ENCODE measurements at regions not wholly inside any gene's neighbourhood (a gene's known extent, or its start where the extent isn't known, plus 50 kb on each side); places are given as distances from the start of the nearest gene placed in this dataset.

DNA sequence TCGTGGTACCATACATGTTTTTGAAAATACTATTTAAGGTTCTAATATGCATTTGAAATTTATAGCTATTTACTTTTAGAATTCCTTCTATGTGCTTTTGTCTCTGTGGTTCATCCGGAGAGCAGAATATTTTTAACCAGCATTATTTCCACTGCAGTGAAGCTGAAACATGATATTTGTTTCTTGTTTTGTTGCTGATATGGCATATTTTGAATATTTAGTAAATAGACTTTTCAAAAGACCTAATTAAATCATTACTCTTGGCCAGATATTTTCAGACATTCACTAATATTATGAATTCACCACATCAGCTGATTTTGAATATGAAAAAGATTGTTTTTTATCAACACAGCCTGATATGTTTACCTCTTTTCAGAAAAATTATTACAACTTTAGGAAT is 87.0 kb downstream of the FAT4 start:
- TF ChIP-seq GATA2 (IDR thresholded peaks at IDR 0.05; ENCODE audit: low read depth, low read length) (no peak), GATA3 (IDR thresholded peaks at IDR 0.05; ENCODE audit: low read depth, low read length) (no peak)

DNA sequence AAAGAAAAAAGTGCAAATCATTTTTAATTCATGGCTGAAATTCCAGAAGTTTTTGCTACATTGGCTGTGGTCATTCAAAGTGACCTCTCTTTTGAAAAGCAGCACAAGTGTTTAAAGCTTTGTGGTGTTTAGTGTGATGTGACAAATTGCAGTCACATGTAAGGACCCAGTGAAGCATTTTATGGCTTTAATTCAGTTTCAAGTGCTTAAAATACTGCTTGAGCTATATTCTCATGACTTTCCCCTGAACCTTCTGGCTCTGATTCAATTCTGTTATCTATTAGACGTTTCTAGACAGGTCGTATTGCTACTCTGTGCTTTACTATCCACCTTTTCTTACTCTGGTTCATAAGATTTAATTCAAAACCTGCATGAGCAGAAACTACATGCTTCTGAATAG is 105.8 kb downstream of the FAT4 start:
- TF ChIP-seq GATA3 (IDR thresholded peaks at IDR 0.05; ENCODE audit: low read depth, low read length) (no peak), GATA2 (IDR thresholded peaks at IDR 0.05; ENCODE audit: low read depth, low read length) (no peak)

DNA sequence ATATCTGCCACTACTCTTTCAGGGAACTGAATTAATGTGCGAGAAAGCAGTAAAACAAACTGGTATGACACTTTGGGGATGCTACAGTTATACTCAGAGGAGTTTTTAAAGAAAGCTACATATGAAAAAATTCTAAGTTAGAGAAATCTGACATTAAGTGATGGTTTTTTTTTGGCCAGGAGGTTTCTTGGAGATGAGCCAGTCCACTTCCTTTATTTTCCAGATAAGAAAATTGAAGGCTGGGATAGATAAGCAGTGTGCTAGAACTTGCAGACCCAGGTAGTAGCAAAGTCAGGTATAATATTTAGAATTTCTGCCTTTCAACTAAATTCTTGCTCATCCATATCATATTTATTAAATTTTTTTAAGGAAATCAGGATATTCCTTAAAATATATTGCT is 106.8 kb downstream of the FAT4 start:
- TF ChIP-seq GATA3 (IDR thresholded peaks at IDR 0.05; ENCODE audit: low read depth, low read length) (no peak), GATA2 (IDR thresholded peaks at IDR 0.05; ENCODE audit: low read depth, low read length) (no peak)

DNA sequence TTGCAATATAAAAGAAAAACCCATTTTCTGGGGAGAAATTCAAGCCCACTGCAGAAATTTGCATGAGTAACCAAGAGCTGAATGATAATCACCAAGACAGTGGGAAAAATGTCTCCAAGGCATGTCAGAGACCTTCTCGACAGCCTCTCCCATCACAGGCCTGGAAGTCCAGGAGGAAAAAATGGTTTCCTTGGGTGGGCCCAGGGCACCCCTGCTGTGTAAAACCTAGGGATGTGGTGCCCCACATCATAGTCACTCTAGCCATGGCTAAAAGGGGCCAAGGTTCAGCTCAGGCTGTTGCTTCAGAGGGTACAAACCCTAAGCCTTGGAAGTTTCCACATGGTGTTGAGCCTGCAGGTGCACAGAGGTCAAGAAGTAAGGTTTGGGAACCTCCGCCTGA is 108.4 kb downstream of the FAT4 start:
- TF ChIP-seq GATA2 (IDR thresholded peaks at IDR 0.05; ENCODE audit: low read depth, low read length) (no peak), GATA3 (IDR thresholded peaks at IDR 0.05; ENCODE audit: low read depth, low read length) (no peak)

DNA sequence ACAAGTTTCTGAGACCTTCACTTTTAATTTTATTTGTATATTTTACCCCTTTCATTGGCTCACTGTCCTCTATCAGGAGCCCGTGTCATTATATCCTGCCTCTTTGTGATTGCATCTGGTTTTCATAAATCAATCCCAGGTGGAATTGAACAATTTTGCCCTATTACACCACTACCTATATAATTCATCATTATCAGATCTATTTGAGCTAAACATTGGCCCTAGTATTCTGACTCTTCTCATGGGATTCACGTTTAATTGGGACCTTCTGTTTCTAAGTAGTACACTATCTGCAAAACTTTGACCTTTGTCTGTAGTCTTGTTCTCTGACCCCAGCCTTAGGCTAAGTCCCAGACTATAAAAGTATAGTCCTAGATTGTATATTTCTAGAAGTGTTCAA is 114.1 kb downstream of the FAT4 start:
- TF ChIP-seq GATA2 (IDR thresholded peaks at IDR 0.05; ENCODE audit: low read depth, low read length) (peak; percentile 17; the same call in 1 of the 2 replicates), GATA3 (IDR thresholded peaks at IDR 0.05; ENCODE audit: low read depth, low read length) (peak; percentile 43)

DNA sequence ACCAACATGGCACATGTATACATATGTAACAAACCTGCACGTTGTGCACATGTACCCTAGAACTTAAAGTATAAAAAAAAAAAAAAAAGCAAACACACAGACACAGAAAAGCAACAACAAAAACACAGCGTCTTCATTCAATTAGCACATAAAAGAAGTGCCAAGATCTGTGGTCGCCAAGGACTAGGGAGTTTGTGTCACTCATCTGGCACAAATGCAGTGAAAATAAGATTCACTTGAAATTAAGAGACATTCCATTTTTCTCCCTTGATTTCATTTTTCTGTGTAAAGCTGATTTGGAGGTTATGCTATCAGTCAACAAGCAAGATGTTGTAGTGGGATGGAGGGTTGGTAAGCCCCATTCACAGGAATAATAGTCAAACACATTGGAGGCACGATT is 115.3 kb downstream of the FAT4 start:
- TF ChIP-seq GATA3 (IDR thresholded peaks at IDR 0.05; ENCODE audit: low read depth, low read length) (no peak), GATA2 (IDR thresholded peaks at IDR 0.05; ENCODE audit: low read depth, low read length) (no peak)

DNA sequence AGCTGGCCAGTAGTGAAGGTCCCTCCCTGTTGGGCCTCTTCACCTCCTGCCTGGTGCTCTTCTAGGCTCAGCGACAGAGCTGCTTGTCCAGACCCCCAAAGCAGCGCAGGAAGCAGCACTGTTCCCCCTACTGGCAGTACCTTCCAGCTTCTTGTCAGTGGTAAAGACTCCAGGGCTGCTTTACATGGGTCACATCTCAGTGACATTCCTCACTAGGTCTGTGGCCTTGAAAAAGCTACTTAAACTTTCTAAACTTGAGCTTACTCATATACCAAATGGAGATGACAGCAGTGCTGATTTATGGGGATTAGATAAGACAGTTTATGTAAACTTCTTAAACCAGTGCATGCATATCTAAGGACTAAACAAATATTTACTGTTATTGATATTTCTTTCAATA is 117.3 kb downstream of the FAT4 start:
- TF ChIP-seq GATA3 (IDR thresholded peaks at IDR 0.05; ENCODE audit: low read depth, low read length) (no peak), GATA2 (IDR thresholded peaks at IDR 0.05; ENCODE audit: low read depth, low read length) (no peak)

DNA sequence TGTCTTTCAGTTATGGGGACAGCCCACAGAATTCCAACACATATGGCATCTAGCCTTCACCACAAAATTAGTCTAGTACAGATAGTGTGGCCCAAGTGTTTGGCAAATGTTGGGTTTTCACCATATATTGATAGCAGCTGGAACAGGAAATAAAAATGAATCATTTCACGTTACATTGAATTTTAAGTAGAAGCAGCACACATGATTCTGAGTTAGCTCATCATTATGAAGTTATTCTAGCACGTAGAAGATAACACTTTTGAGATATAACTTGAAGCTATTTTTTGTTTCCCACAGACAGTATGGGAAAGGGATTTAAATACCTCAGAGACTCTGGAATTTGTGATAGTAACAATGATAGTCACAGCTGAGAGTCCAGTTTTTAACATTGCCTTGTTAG is 118.7 kb downstream of the FAT4 start:
- TF ChIP-seq GATA3 (IDR thresholded peaks at IDR 0.05; ENCODE audit: low read depth, low read length) (no peak), GATA2 (IDR thresholded peaks at IDR 0.05; ENCODE audit: low read depth, low read length) (no peak)

DNA sequence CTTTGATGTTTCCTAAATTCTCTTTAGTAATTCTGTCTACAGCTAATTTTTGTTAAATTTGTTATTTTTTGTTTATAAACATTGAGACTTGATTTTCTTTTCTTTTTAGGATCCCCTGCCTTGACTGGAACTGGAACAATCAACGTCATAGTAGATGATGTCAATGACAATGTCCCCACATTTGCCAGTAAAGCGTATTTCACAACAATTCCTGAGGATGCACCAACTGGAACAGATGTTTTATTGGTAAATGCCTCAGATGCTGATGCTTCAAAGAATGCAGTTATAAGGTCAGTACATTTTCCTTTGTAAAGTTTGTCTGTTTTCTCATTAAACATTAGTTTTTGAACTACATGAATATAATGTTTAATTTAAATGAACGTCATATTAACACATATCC is 119.4 kb downstream of the FAT4 start:
- TF ChIP-seq GATA3 (IDR thresholded peaks at IDR 0.05; ENCODE audit: low read depth, low read length) (no peak), GATA2 (IDR thresholded peaks at IDR 0.05; ENCODE audit: low read depth, low read length) (no peak)

DNA sequence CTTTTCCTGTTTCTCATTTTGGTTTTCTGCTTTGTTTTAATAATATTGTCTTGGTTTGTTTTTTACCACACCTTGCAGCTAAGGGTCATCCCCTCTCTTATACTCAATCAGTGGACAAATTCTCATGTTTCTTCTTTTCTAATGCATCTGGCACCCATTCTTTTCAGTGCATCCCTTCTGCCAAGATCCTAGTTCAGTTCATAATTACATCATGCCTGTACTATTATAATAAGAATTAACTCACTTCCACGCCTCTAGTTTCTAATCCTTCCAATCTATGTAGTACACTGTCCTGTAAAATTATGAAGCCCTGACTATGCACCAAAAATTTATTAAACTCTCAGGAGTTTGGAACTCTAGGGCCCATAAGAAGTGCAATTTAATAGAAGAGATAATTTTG is 126.1 kb downstream of the FAT4 start:
- no peak for TF ChIP-seq GATA2 (IDR thresholded peaks at IDR 0.05; ENCODE audit: low read depth, low read length)
- TF ChIP-seq GATA3 (IDR thresholded peaks at IDR 0.05; ENCODE audit: low read depth, low read length): no peak

DNA sequence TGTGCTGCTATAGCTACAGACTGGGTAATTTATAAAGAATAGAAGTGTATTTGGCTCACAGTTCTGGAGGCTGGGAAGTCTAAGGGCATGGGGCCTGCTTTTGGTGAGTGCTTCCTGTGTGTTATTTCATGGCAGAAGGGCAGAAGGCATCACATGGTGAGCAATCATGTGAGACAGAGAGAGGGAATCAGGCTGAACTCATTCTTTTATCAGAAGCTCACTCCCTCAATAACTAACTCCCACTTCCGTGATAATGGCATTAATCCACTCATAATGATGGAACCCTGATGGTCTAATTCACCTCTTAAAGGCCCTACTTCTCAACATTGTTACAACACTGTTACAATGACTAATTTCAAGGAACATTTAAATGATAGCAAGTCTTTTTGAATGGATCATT is 129.4 kb downstream of the FAT4 start:
- TF ChIP-seq GATA3 (IDR thresholded peaks at IDR 0.05; ENCODE audit: low read depth, low read length) (no peak), GATA2 (IDR thresholded peaks at IDR 0.05; ENCODE audit: low read depth, low read length) (no peak)

DNA sequence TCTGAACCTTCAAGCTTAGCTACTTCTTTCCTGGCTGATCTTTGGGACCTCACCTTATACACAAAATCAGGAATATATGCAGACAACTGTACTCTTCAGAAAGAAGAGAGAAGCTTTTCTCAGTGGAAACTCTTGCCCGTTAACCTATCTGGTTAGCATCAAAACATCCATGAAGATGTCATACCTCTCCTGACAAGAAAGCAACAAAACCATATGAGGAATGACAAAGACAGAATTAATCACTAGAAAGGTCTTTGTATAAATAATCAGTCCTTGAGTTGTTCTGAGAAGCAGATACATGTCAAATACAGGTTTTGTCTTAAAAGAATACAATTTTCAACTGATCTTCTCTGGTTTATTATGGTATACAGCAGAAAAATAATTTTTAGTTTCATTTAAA is 130.8 kb downstream of the FAT4 start:
- TF ChIP-seq GATA3 (IDR thresholded peaks at IDR 0.05; ENCODE audit: low read depth, low read length): no peak
- no peak for TF ChIP-seq GATA2 (IDR thresholded peaks at IDR 0.05; ENCODE audit: low read depth, low read length)

DNA sequence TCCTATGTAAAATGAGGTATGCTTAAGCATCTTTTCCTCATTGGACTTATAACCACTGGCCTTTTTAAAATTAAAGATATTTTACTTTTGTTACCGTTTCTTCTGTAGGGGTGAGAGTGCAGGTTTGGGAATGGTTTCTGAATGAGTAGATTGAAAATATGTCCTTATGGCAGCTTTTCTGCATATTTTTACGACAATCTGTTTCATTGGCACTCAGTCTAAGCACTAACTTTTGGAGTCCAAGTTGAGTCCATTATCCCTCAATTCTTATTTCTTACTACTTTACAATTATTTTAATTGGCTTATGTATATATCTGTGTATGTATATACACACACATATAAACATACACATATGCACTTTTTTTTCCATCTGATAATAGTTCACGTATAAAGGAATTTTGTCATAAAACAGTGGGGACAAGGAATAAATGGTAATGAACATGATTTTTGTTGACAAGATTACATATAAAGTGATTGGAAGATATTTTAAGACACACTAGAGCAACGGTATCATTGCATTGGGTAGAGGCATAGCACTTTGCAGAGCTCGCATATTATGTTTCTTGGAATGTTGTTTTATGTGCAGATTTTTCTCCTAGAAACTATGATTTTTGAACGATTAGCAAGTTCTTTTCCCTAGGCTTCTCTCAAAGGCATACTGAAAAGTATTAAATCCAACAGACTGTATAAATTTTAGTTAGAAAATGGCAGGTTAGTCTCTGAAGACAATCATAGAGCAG is 133.0 kb downstream of the FAT4 start:
- TF ChIP-seq GATA3 (IDR thresholded peaks at IDR 0.05; ENCODE audit: low read depth, low read length) (no peak), GATA2 (IDR thresholded peaks at IDR 0.05; ENCODE audit: low read depth, low read length) (no peak)

DNA sequence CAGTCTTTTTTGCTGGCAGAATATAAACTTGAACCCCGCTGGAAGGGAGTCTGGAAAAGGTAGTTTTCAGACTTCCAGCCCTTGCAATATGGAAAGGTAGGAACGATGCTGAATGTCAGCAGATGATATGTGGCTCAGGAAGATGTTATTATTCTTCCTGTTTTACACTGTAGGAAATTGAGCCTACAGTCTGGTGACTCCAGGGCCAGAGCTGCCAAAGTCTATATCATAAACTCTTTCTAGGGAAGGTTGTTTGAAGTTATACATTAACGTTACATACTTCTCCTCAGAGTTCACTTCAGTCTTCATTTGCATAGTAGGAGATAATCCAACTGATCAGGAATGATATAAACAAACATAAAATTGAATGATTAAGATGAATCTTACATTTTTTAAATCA is 141.3 kb downstream of the FAT4 start:
- no peak for TF ChIP-seq GATA2 (IDR thresholded peaks at IDR 0.05; ENCODE audit: low read depth, low read length)
- TF ChIP-seq GATA3 (IDR thresholded peaks at IDR 0.05; ENCODE audit: low read depth, low read length): no peak

DNA sequence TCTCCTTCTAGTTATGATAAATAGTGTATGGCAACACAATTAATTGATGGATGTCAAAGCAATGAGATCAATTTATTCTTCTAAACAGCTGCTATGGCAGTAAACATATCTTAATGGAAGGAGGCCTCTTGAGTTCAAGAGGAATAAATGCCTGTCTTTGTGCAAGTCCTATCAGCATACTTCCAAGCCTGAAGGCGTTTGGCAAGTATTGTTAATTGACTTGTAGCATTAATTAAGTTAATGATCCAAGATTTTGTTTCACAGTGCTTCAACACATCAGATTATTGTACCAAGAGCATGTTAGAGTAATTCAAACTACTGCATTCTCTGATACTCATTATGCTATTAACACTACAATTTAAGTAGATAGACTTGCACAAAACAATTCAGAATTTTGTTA is 144.8 kb downstream of the FAT4 start:
- TF ChIP-seq GATA3 (IDR thresholded peaks at IDR 0.05; ENCODE audit: low read depth, low read length): no peak

Measured in SH-SY5Y (cell line).